HL-60 (cell line): ENCODE measurements at regions not wholly inside any gene's neighbourhood (a gene's known extent, or its start where the extent isn't known, plus 50 kb on each side); places are given as distances from the start of the nearest gene placed in this dataset.

Experiments used
- DNase-seq, 2 experiments: peaks; one replicate each; pipeline ENCODE4 v3.0.0-alpha.2; 2010 to 2020; ENCODE audit warnings: low read depth in 1 of 2, low spot score in 1 of 2
- H3K27ac ChIP-seq: fragments of 250-450 bp; sonication (Bioruptor Pico); replicated peaks from 2 replicates; pipeline ENCODE4 v1.5.1; 2020; ENCODE audit warnings: mild to moderate bottlenecking, moderate library complexity
- H3K27me3 ChIP-seq: fragments of 250-450 bp; sonication (Bioruptor Pico); 2 replicates; pipeline ENCODE4 v1.5.1; 2021; ENCODE audit warnings: mild to moderate bottlenecking, moderate library complexity; ENCODE audit not compliant: insufficient read depth, poor library complexity, severe bottlenecking
- H3K4me3 ChIP-seq: replicated peaks from 2 replicates; pipeline ENCODE4 v1.5.1; 2011; ENCODE audit warnings: mild to moderate bottlenecking, control low read depth, low read length; ENCODE audit not compliant: insufficient read depth
- CTCF ChIP-seq: IDR thresholded peaks from one replicate; pipeline ENCODE4 v1.5.1; 2011; ENCODE audit warnings: low read length, control low read depth, inconsistent platforms; ENCODE audit not compliant: insufficient read depth
- GABPA ChIP-seq: IDR thresholded peaks from 2 replicates; pipeline ENCODE4 v1.6.1; 2012; ENCODE audit warnings: low read depth
- POLR2AphosphoS5 ChIP-seq: IDR thresholded peaks from 2 replicates; pipeline ENCODE4 v1.6.1; 2012; ENCODE audit warnings: low read depth
- SPI1 ChIP-seq: IDR thresholded peaks from 2 replicates; pipeline ENCODE4 v1.6.1; 2012; ENCODE audit warnings: low read depth, mild to moderate bottlenecking, borderline replicate concordance
- TF ChIP-seq, protein P1 (sequence below): IDR thresholded peaks from 2 replicates; pipeline ENCODE4 v1.6.1; 2012; ENCODE audit warnings: low read depth; ENCODE audit not compliant: insufficient replicate concordance

DNA sequence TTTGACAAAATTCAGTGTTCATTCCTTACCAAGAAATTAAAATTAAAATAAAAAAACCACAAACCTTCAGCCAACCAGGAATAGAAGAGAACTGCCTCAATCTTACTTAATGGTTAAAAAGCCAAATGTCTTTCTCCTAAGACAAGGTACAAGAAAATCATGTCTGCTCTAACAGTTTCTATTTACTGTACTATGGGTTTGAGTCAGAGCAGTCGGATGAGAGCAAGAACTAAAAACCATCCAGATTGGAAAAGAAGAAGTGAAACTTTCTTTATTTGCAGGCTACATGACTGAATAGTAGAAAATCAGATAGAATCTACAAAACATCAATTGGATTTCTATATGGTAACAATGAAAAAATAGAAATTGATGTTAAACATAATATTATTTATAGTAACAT, 555.5 kb upstream of the TNP1 start:
- TF ChIP-seq POLR2AphosphoS5: no peak
- TF ChIP-seq GABPA: no peak
- no peak for TF ChIP-seq CTCF
- TF ChIP-seq SPI1: no peak
- Histone ChIP-seq H3K4me3 (no peak overlapping the region), H3K27me3 (no peaks in the 10 kb centered on the region), H3K27ac (no peak overlapping the region)
- no peak for DNase-seq

- no peak overlapping the region for H3K27ac ChIP-seq
- DNase-seq: no peak
- no peaks in the 10 kb centered on the region for H3K27me3 ChIP-seq
- TF ChIP-seq, protein P1, sequence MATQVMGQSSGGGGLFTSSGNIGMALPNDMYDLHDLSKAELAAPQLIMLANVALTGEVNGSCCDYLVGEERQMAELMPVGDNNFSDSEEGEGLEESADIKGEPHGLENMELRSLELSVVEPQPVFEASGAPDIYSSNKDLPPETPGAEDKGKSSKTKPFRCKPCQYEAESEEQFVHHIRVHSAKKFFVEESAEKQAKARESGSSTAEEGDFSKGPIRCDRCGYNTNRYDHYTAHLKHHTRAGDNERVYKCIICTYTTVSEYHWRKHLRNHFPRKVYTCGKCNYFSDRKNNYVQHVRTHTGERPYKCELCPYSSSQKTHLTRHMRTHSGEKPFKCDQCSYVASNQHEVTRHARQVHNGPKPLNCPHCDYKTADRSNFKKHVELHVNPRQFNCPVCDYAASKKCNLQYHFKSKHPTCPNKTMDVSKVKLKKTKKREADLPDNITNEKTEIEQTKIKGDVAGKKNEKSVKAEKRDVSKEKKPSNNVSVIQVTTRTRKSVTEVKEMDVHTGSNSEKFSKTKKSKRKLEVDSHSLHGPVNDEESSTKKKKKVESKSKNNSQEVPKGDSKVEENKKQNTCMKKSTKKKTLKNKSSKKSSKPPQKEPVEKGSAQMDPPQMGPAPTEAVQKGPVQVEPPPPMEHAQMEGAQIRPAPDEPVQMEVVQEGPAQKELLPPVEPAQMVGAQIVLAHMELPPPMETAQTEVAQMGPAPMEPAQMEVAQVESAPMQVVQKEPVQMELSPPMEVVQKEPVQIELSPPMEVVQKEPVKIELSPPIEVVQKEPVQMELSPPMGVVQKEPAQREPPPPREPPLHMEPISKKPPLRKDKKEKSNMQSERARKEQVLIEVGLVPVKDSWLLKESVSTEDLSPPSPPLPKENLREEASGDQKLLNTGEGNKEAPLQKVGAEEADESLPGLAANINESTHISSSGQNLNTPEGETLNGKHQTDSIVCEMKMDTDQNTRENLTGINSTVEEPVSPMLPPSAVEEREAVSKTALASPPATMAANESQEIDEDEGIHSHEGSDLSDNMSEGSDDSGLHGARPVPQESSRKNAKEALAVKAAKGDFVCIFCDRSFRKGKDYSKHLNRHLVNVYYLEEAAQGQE: no peak
- TF ChIP-seq POLR2AphosphoS5 (no peak), GABPA (no peak), CTCF (no peak), SPI1 (no peak)
- no peak overlapping the region for H3K4me3 ChIP-seq
Observed at GRCh38 chr2:217414429-217414828, 554.6 kb upstream of the TNP1 start.

- TF ChIP-seq, protein P1: no peak
- TF ChIP-seq CTCF (no peak), SPI1 (no peak)
- DNase-seq: no peak
- Histone ChIP-seq H3K27me3 (no peaks in the 10 kb centered on the region), H3K27ac (no peak overlapping the region), H3K4me3 (no peak overlapping the region)
Observed at GRCh38 chr2:217413193-217413592, 553.3 kb upstream of the TNP1 start.

- no peak for DNase-seq
- H3K27ac ChIP-seq: no peak overlapping the region
- H3K27me3 ChIP-seq: no peaks in the 10 kb centered on the region
- no peak overlapping the region for H3K4me3 ChIP-seq
- TF ChIP-seq GABPA (no peak), SPI1 (no peak), POLR2AphosphoS5 (no peak), CTCF (no peak)
- TF ChIP-seq, protein P1: no peak
Observed at GRCh38 chr2:217412721-217413120, 552.9 kb upstream of the TNP1 start.
